NCI-H82 treated with DMSO at 0.1 percent for 48 hours (cell line): ENCODE measurements at regions not wholly inside any gene's neighbourhood (a gene's known extent, or its start where the extent isn't known, plus 50 kb on each side); places are given as distances from the start of the nearest gene placed in this dataset.
"Not testable (repeated sequence)": the region's sequence is repeated elsewhere in the genome, so short reads cannot be mapped to it uniquely, and the experiment has no call there.

Source experiments
- DNase-seq: peaks from one replicate; lab custom pipeline; 2025; ENCODE audit not compliant: unreplicated experiment; lab: John Stamatoyannopoulos, UW

GRCh38 chr5:116883875-116884274 is 309.3 kb upstream of the SEMA6A start:
- no peak for DNase-seq

GRCh38 chr5:116881921-116882531 is 307.4 kb upstream of the SEMA6A start:
- no peak for DNase-seq

DNA sequence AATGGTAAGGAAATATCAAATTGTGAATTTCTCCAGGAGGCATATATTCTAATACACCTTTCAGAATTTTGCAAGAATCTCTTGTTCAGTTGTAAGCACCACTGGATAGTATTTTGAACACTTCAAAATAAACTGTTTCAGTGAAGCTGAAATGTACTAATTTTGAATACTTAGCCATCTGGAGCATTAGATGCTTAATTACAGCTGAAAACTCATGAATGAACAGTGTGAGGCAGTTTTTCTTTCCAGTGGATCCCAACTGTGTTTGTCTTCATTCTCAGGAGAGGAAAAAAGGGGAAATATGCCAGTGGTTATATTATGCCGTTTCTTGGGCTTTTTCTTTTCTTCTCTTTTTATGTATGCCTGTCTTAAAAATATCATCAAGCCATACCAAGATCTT is 306.0 kb upstream of the SEMA6A start:
- DNase-seq: no peak

GRCh38 chr5:116880150-116880549 is 305.5 kb upstream of the SEMA6A start:
- DNase-seq: no peak

DNA sequence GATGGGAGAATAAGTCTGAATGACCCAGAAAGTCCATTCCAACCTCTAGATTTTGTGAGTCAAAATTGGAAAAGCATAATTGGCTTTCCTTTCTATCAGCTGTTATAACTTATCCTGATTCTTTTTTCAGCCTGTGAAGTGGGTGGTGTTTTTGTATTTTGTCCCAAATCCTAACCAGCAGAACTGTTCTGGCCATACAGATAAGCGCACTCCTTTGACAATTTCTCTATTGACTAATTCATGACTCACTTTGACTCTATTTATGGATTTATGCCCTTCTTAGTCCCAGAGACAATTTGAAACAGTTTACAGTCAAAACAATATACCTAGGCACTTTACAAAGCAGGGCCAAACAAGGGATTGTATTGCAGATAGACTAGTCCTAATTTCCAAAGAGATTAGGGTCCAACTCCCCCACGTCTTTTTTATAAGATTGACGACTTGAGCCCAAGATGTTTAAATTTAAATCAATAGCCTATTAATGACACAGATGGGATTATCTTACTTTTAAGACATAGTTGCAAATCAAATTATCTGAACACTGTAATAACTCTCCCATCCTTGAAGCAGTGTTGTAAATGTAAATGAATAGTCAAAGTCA is 301.7 kb upstream of the SEMA6A start:
- DNase-seq: peak; percentile 6

- no peak for DNase-seq
These were observed 298.4 kb upstream of the SEMA6A start for GRCh38 chr5:116872986-116873385.

DNA sequence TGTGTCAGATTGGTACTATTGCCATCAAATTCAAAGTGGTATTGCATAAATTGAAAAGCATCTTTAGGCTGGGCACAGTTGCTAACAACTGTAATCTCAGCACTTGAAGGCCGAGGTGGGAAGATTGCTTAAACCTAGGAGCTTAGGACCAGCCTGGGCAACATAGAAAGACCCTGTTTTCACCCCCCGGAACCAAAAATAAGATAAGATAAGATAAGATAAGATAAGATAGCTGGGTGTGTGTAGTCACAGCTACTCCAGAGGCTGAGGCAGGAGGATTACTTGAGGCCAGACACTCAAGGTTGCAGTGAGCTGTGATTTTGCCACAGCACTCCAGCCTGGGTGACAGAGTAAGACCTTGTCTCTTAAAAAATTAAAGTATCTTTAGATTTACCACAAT is 297.9 kb upstream of the SEMA6A start:
- no peak for DNase-seq

GRCh38 chr5:116867825-116868224 is 293.2 kb upstream of the SEMA6A start:
- DNase-seq: not testable (repeated sequence)

- no peak for DNase-seq
These were observed 291.0 kb upstream of the SEMA6A start for GRCh38 chr5:116865651-116866050.

GRCh38 chr5:116864838-116865190 is 290.2 kb upstream of the SEMA6A start:
- DNase-seq: no peak

DNA sequence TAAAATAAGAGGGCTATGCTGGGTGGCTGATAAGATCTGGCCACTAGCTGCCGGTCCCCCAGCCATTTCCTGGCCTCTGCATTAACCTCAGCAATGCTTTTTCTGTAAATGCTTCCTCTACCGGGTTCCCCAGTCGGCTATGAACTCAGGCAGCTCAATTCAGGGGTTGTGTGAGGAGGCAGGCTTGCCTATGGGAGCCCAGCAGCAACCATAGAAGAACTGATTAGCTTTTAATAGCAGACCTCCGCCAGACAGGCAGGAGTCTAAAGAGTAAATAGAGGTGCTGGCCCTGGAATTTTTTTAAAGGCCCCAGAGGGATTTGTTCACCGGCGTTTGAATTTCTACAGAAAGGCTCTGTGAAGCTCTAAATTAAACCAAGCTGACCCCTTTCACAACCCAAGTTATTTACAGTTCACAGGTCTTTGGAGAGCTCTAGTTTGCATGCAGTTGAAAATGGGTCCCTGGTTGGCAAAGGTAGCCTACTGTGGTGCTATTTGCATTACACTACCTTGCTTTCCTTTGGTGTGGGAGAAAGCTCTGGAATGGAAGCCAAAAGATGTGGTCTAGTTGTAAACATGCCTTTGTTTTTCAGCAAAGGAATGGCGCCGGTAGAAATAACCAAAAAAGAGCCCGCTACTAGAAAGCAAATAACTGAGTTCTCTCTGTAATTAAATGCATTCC is 289.7 kb upstream of the SEMA6A start:
- no peak for DNase-seq

- DNase-seq: no peak
These were observed 288.2 kb upstream of the SEMA6A start for GRCh38 chr5:116862632-116863455.

DNA sequence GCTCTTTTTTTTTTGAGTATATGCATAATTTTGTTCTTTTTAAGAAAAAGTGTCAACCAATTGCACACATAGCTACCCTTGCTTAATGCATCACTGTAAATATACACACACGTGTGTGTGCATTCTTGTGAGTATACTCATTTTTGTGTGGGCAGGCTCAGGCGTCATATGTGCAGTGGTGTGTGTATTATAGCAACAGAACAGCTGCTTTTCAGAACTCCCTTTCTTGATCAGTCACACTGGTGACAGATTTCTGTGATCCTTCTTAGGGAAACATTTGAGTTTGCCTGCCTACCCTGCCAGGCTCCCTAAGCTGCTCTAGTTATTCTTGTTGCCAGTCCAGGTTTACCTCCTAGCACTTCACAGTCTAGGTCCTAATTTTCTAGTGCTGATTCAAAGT is 287.0 kb upstream of the SEMA6A start:
- DNase-seq: no peak

DNA sequence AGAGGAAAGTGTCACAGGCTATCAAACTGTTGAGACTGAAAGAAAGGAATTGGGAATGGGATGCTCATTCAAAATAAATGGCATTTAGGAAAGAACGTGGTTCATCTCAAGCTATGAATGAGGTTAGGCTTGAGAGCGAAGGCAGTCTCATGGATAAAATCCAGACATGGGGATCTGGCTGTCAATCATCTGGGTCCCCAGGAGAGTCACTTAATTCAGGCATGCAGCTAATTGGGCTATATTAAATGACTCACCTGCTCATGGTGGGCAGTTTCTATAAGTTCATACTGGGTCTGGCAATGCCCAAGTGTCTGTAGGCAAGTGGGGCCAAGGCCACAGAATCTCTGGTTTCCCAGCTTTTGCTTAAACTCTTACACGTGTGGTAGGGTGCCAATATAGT is 286.5 kb upstream of the SEMA6A start:
- DNase-seq: no peak

GRCh38 chr5:116859666-116860320 is 285.2 kb upstream of the SEMA6A start:
- no peak for DNase-seq

GRCh38 chr5:116858705-116859333 is 284.2 kb upstream of the SEMA6A start:
- no peak for DNase-seq

DNA sequence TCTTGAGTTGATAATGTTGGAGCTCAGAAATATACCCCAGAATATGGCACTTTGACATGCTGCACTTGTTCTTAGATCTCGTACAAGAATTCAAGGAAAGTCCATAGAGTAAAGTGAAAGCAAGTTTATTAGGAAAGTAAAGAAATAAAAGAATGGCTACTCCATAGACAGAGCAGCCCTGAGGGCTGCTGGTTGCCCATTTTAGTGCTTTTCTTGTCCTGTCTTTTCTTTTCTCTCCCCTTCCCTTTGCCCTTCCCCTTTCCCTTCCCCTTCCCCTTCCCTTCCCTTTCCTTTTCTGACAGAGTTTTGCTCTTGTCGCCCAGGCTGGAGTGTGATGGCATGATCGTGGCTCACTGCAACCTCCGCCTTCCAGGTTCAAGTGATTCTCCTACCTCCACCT is 283.4 kb upstream of the SEMA6A start:
- DNase-seq: not testable (repeated sequence)

DNA sequence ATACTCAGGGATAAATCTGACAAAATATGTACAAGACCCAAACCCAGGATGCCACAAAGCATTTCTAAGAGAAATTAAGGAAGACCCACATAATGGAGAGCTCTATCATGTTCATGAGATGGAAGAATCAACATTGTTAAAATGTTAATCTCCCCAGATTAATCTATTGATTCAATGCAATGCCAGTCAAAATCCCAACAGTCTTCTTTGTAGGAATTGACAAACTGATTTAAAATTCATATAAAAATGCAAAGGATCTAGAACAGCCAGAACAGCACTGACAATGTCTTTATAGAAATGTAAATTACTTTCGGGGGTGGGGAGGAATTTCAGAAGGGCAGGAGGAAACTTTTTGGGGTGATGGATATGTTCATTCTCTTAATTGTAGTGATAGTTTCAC is 281.6 kb upstream of the SEMA6A start:
- DNase-seq: no peak

GRCh38 chr5:116853992-116854391 is 279.4 kb upstream of the SEMA6A start:
- no peak for DNase-seq

DNA sequence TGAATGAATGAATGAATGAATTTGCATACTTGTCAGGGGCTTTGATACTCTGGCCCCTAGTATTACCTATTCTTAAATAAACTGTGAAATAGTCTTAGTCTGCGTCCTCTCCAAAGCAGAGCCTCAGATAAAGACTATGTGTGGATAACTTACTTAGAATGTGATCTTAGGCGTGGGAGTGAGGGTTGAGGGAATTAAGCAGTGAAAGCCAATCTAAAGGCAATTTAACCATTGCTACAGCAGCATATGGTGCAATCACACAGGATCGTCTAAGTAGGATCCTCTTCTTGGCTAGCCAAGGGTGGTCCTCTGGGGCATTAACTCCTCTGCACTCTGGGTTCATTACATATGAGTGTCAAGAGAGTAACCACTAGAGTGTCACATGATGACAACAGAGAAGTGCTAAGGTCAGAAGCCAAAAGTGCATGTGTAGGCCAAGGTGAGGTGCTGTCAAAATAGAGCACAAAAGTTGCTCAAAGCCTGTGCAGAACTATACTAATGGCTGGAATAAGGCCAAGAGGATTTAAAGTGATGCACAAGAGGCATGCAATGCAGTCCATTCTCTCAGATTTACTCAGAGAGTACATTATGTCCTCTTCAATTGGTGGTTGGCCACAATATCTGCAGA is 274.4 kb upstream of the SEMA6A start:
- peak; percentile 50 for DNase-seq
